Lower leg skin (tissue), 4 donors: ENCODE measurements at regions not wholly inside any gene's neighbourhood (a gene's known extent, or its start where the extent isn't known, plus 50 kb on each side); places are given as distances from the start of the nearest gene placed in this dataset.

Experiments
- DNase-seq, 2 donors: peaks; one replicate each; pipeline ENCODE4 v3.0.0-alpha.2; 2019; ENCODE audit warnings: low spot score in 2 of 2
- H3K4me3 ChIP-seq: fragments of 200-600 bp; sonication (generic); 2 replicates; pipeline ENCODE4 v1.5.1; 2017; ENCODE audit warnings: mild to moderate bottlenecking, low read depth; ENCODE audit not compliant: poor library complexity, severe bottlenecking
- CTCF ChIP-seq, 3 donors: fragments of 450-650 bp; IDR thresholded peaks; one replicate each; pipeline ENCODE4 v1.5.1; 2016; ENCODE audit warnings: antibody characterized with exemption in 3 of 3, mild to moderate bottlenecking in 3 of 3, moderate library complexity in 2 of 3
- POLR2A ChIP-seq, 2 donors: fragments of 450-650 bp; IDR thresholded peaks; one replicate each; pipeline ENCODE4 v1.6.1; 2016 to 2017; ENCODE audit warnings: antibody characterized with exemption in 2 of 2, mild to moderate bottlenecking in 1 of 2, moderate library complexity in 1 of 2
- WGBS, 2 donors: methylation state at CpG; one replicate each; pipeline ENCODE4 v1.1.5; 2018; 5-methylcytosine and 5-hydroxymethylcytosine counted together
- intact Hi-C: fragments of 100-400 bp; cut with DNase I; formaldehyde crosslinking; loops from one replicate; pipeline ENCODE4 v1.15.0; 2023; ENCODE audit warnings: low total_unique reads

GRCh38 chr2:120785228-120785966 is 49.7 kb downstream of the GLI2 start:
- intact Hi-C loops = no loop called here
- DNase-seq = peak in 1 of 2 donors; percentile 63
- TF ChIP-seq POLR2A (IDR thresholded peaks at IDR 0.05) (no peak), CTCF (IDR thresholded peaks at IDR 0.05) (no peak)
- no peak overlapping the region for H3K4me3 ChIP-seq
- WGBS, 2 donors = 58 to 66% methylated on average over 8 to 9 of the region's 10 CpGs

- TF ChIP-seq POLR2A (IDR thresholded peaks at IDR 0.05) (no peak), CTCF (IDR thresholded peaks at IDR 0.05) (no peak)
- intact Hi-C loops = no loop called here
- 75 to 76% methylated on average over 13 of the region's 13 CpGs for WGBS, 2 donors
- no peak overlapping the region for H3K4me3 ChIP-seq
- DNase-seq = no peak
Observed at GRCh38 chr2:120786038-120786960, 50.6 kb downstream of the GLI2 start.

GRCh38 chr2:120787111-120787821 is 51.6 kb downstream of the GLI2 start:
- WGBS, 2 donors = 91% methylated on average over 15 of the region's 15 CpGs
- DNase-seq = no peak
- no peak for TF ChIP-seq POLR2A (IDR thresholded peaks at IDR 0.05)
- TF ChIP-seq CTCF (IDR thresholded peaks at IDR 0.05) = no peak
- no peak overlapping the region for H3K4me3 ChIP-seq
- intact Hi-C loops = no loop called here

GRCh38 chr2:120787822-120788700 is 52.4 kb downstream of the GLI2 start:
- no peak overlapping the region for H3K4me3 ChIP-seq
- 82 to 83% methylated on average over 10 of the region's 10 CpGs for WGBS, 2 donors
- no peak for DNase-seq
- TF ChIP-seq CTCF (IDR thresholded peaks at IDR 0.05) (no peak), POLR2A (IDR thresholded peaks at IDR 0.05) (no peak)
- intact Hi-C loops = no loop called here
